K562 (cell line): ENCODE measurements at regions not wholly inside any gene's neighbourhood (a gene's known extent, or its start where the extent isn't known, plus 50 kb on each side); places are given as distances from the start of the nearest gene placed in this dataset.

Source experiments
- BRF1 ChIP-seq: IDR thresholded peaks from 3 replicates; pipeline ENCODE4 v1.6.1; 2011; ENCODE audit warnings: borderline replicate concordance, mild to moderate bottlenecking; ENCODE audit not compliant: insufficient read length; ENCODE audit errors: extremely low read depth
- ELF4 ChIP-seq: fragments of 450-650 bp; formaldehyde crosslinking; IDR thresholded peaks from 2 replicates; pipeline ENCODE4 v1.4.0; 2022; ENCODE audit warnings: missing genetic modification characterization
- FOXJ2 ChIP-seq: fragments of 200-800 bp; sonication (Bioruptor generic); IDR thresholded peaks from 2 replicates; pipeline ENCODE4 v1.6.1; 2016; ENCODE audit warnings: missing genetic modification characterization, missing compliant biosample characterization
- KAT8 ChIP-seq: fragments of 450-650 bp; IDR thresholded peaks from 2 replicates; pipeline ENCODE4 v1.6.1; 2016; ENCODE audit warnings: low read depth, mild to moderate bottlenecking
- KLF10 ChIP-seq: fragments of 250-450 bp; sonication (Bioruptor Pico); IDR thresholded peaks from 2 replicates; pipeline ENCODE4 v1.6.1; 2021; ENCODE audit warnings: matching md5 sums
- MYNN ChIP-seq, 2 experiments: sonication (generic); formaldehyde crosslinking in 1 of 2; IDR thresholded peaks; 2 replicates each; pipeline versions ENCODE4 v1.5.0 to v1.6.1; 2016 to 2020; ENCODE audit warnings: antibody characterized with exemption in 1 of 2, missing genetic modification reagents in 1 of 2
- RBM15 ChIP-seq: fragments of 200-400 bp; formaldehyde crosslinking; IDR thresholded peaks from 2 replicates; pipeline ENCODE4 v1.6.1; 2018; ENCODE audit warnings: mild to moderate bottlenecking, low read length, moderate library complexity; ENCODE audit not compliant: insufficient read depth
- RREB1 ChIP-seq: fragments of 250-450 bp; sonication (Bioruptor Pico); IDR thresholded peaks from 2 replicates; pipeline ENCODE4 v1.4.0; 2020
- SIN3A ChIP-seq, 2 experiments: fragments of 150-350 bp in 1 of 2; IDR thresholded peaks; 2 replicates each; pipeline ENCODE4 v1.6.1; 2011 to 2016; ENCODE audit warnings: borderline replicate concordance in 2 of 2, low read depth in 2 of 2, low read length in 2 of 2, mild to moderate bottlenecking in 2 of 2, moderate library complexity in 2 of 2; ENCODE audit not compliant: control insufficient read depth in 1 of 2
- TAF15 ChIP-seq: fragments of 200-400 bp; formaldehyde crosslinking; IDR thresholded peaks from 2 replicates; pipeline ENCODE4 v1.6.1; 2017; ENCODE audit warnings: mild to moderate bottlenecking, low read depth, low read length, moderate library complexity
- YBX1 ChIP-seq: fragments of 450-650 bp; IDR thresholded peaks from 2 replicates; pipeline ENCODE4 v1.7.1; 2016; ENCODE audit warnings: mild to moderate bottlenecking
- ZNF134 ChIP-seq: fragments of 250-450 bp; sonication (Bioruptor Pico); conservative IDR thresholded peaks from 2 replicates; pipeline ENCODE4 v1.4.0; 2020
- ZNF592 ChIP-seq: fragments of 450-650 bp; IDR thresholded peaks from 2 replicates; pipeline ENCODE4 v1.6.1; 2017; ENCODE audit warnings: antibody characterized with exemption, mild to moderate bottlenecking
- ZNF707 ChIP-seq: fragments of 250-450 bp; sonication (Bioruptor Pico); conservative IDR thresholded peaks from 2 replicates; pipeline ENCODE4 v1.8.0; 2022; ENCODE audit warnings: inconsistent platforms, mild to moderate bottlenecking, moderate library complexity
- ZNF766 ChIP-seq: fragments of 200-800 bp; sonication (Bioruptor generic); conservative IDR thresholded peaks from 2 replicates; pipeline ENCODE4 v1.6.1; 2016; ENCODE audit warnings: missing genetic modification characterization, missing compliant biosample characterization
- ZNF77 ChIP-seq: fragments of 250-450 bp; sonication (Bioruptor Pico); IDR thresholded peaks from 2 replicates; pipeline ENCODE4 v1.5.0; 2020
- TF ChIP-seq, protein P1 (sequence below): sonication (generic); formaldehyde crosslinking; IDR thresholded peaks from 2 replicates; pipeline ENCODE4 v1.9.0; 2022; ENCODE audit warnings: mild to moderate bottlenecking, missing genetic modification reagents

DNA sequence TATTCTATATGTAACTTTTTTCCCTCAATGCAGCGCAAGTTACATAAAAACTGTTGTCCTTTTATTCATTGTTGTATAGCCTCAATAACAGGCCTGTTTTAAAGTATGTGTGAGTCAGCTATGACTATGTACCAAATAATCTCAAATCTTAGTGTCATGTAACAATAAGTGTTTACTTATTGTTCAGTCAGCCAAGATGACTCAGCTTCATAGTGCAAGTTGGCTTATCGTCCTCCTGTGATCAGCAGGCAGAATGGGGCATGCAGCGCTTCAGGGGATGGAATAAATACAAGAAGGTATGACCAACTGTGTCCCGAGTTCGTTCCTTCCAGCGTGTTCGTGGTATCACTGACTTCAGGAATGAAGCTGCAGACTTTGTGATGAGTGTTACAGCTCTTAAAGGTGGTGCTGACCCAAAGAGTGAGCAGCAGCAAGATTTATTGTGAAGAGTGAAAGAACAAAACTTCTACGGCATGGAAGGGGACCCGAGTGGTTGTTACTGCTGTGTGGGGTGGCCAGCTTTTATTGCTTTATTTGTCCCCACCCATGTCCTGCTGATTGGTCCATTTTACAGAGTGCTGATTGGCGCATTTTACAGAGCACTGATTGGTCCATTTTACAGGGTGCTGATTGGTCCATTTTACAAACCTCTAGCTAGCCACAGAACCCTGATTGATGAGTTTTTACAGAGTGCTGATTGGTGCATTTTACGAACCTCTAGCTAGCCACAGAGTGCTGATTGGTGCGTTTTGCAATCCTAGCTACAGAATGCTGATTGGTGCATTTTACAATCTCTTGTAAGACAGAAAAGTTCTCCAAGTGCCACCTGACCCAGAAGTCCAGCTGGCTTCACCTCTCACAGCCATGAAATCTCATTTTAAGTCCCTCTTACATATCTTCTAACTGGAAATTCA lies 1016.0 kb downstream of the MCTP2 start (continued):
- TF ChIP-seq KAT8, result no peak
- no peak for TF ChIP-seq ZNF766 (CRISPR knock-in tag)
- TF ChIP-seq RREB1 (CRISPR knock-in tag), result no peak
- no peak for TF ChIP-seq YBX1
- TF ChIP-seq KLF10 (CRISPR knock-in tag), result no peak
- TF ChIP-seq, protein P1, sequence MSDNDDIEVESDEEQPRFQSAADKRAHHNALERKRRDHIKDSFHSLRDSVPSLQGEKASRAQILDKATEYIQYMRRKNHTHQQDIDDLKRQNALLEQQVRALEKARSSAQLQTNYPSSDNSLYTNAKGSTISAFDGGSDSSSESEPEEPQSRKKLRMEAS (CRISPR knock-in tag), result no peak
- no peak for TF ChIP-seq TAF15
- TF ChIP-seq BRF1, result no peak
- no peak for TF ChIP-seq ZNF707 (CRISPR knock-in tag)
- no peak for TF ChIP-seq ELF4 (CRISPR knock-in tag)
- no peak for TF ChIP-seq SIN3A (IDR thresholded peaks at IDR 0.05; ENCODE audit: borderline replicate concordance in 2 of 2, control insufficient read depth in 1 of 2, low read depth in 2 of 2, low read length in 2 of 2)
- TF ChIP-seq ZNF134 (CRISPR knock-in tag), result no peak
- TF ChIP-seq ZNF77 (CRISPR knock-in tag), result no peak
- TF ChIP-seq ZNF592, result no peak
- TF ChIP-seq RBM15, result no peak
- peak; percentile 36; the same call in 1 of the 2 replicates for TF ChIP-seq FOXJ2 (tag)
- TF ChIP-seq MYNN (IDR thresholded peaks at IDR 0.05), result no peak
- TF ChIP-seq MYNN (CRISPR knock-in tag; IDR thresholded peaks at IDR 0.05), result no peak
